NOMO-1 (cell line): ENCODE measurements at regions not wholly inside any gene's neighbourhood (a gene's known extent, or its start where the extent isn't known, plus 50 kb on each side); places are given as distances from the start of the nearest gene placed in this dataset.

Experiments
- DNase-seq, 2 experiments: peaks; one replicate each; lab custom pipeline; 2025; ENCODE audit not compliant: unreplicated experiment in 2 of 2; lab: John Stamatoyannopoulos, UW

- no peak for DNase-seq
These were observed 209.2 kb downstream of the ARL4C start for GRCh38 chr2:234287650-234288049.

- no peak for DNase-seq
These were observed 209.9 kb downstream of the ARL4C start for GRCh38 chr2:234286956-234287355.

- DNase-seq, result no peak
These were observed 210.7 kb downstream of the ARL4C start for GRCh38 chr2:234286118-234286598.

DNA sequence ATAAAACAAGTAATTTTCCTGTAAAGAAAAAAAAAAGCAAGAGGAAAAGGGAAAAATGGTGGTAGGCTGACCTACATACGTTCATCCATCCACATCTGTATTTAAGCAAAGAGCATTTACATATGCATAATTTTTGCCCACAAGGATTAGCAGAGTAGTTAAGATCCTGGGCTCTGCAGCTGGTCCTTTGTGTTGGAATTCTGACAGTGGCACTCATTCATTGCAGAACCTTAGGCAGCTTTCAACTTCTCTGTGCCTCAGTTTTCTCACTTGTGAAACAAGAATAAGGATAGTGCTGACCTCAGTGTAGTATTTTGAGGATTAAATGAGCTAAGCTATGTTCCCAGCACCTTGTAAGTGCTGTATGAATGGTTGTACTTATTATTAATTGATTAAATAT lies 211.3 kb downstream of the ARL4C start:
- DNase-seq, result no peak

GRCh38 chr2:234279637-234280036 lies 217.2 kb downstream of the ARL4C start:
- no peak for DNase-seq

GRCh38 chr2:234278556-234279255 lies 218.2 kb downstream of the ARL4C start:
- DNase-seq, result no peak

DNA sequence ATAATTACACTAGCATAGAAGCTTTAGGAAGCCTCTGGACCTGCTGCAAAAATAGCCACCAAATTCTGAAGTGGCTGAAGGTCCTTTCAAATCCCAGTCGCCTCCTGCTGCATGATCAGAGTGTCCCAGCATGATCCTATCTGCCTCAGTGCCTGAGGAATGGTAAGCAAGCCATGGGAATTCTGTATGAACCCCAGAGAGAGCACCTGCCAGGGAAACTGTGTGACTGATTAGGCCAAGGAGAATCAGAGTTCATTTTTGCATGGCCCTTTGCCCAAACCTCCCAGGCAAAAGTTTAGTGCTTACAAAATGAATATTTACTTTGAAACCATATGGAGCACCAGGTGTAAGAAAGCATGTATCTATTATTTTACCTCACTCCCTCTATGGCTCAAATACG lies 221.4 kb downstream of the ARL4C start:
- no peak for DNase-seq

GRCh38 chr2:234273887-234274584 lies 222.8 kb downstream of the ARL4C start:
- no peak for DNase-seq

GRCh38 chr2:234272069-234272850 lies 221.8 kb downstream of the SPP2 start:
- no peak for DNase-seq

- no peak for DNase-seq
These were observed 220.8 kb downstream of the SPP2 start for GRCh38 chr2:234271338-234271737.

DNA sequence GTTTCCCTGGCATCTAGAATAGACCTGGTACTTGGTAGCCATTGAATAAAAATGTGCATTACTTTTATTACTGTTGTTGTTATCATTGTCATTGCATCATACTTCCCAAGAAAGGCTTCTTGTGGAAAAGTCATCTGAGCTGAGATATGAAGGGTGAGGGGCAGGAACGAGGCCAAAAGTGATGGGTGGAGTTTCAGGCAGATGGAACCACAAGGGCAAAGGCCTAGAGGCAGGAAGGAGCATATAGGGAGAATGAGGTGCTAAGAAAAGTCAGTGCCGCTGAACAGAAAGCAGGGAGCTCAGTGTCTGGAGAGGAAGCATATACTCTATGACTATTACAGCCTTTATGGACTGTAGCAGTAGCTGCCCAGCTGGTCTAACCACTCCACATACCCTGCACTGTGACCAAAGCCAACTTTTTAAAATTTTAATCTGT lies 219.3 kb downstream of the SPP2 start:
- no peak for DNase-seq

GRCh38 chr2:234267534-234267933 lies 217.0 kb downstream of the SPP2 start:
- no peak for DNase-seq

- DNase-seq, result no peak
These were observed 216.4 kb downstream of the SPP2 start for GRCh38 chr2:234266952-234267351.

GRCh38 chr2:234265206-234265605 lies 214.7 kb downstream of the SPP2 start:
- DNase-seq, result no peak

DNA sequence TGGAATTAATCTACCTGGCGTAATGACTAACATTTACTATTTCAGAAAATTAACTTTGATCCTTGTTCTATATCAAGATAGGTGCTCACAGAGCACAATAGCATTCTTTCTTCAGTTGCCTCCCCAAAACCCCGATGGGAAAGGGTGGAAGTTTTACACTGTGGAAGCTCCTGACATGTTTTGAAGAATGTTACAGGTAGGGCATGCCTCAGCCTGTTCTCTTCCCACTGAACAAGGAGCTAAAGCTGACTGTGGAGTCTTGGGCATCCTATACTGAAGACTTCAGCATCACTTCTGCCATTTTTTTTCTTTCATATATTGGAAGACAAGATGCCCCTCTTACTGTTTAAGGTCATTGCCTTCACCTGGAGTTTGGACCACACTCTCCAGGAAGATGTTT lies 211.2 kb downstream of the SPP2 start:
- DNase-seq, result no peak

- DNase-seq, result no peak
These were observed 208.9 kb downstream of the SPP2 start for GRCh38 chr2:234259440-234259839.

- no peak for DNase-seq
These were observed 208.2 kb downstream of the SPP2 start for GRCh38 chr2:234258562-234259141.

- DNase-seq, result no peak
These were observed 207.5 kb downstream of the SPP2 start for GRCh38 chr2:234257859-234258561.

GRCh38 chr2:234256516-234256915 lies 206.0 kb downstream of the SPP2 start:
- no peak for DNase-seq

DNA sequence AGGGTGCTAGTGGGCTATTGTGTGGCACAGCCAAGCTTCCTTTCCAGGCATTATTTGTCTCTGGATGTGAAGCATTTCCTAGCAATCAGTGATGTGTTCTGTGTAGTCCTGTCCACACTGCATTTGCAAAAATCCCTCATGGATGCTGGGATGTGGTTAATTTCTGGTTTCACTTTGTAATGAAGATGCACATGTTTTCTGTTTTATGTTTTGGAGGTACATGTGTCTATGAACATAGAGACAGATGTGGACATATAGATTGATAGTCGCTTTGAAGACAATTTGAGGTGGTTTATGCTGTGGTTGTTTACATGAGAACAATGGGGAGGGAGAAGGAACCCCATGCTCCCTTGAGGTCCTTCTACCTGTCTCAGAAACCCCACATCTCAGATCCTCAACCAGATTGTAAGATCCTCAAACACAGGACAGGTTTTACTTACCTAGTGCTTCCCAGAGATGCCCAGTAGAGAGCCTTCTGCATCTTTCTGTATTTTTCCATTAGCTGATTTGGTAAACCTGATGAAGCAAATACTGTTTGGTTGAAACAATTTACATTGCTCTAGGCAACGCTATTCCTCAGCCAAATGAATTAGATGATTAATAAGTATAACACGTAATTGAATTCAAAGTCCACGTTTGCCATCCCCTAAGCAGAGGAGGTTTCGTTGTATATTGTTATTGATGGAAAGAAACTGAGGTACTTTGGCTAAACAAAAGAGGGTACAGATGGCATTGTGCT lies 204.4 kb downstream of the SPP2 start:
- DNase-seq, result no peak
